ENCODE measurements at regions not wholly inside any gene's neighbourhood (a gene's known extent, or its start where the extent isn't known, plus 50 kb on each side); places are given as distances from the start of the nearest gene placed in this dataset.
"Not testable (repeated sequence)": the region's sequence is repeated elsewhere in the genome, so short reads cannot be mapped to it uniquely, and the experiment has no call there.

- peak; percentile 32 for DNase-seq (ENCODE audit: low read depth)
These were observed 513.8 kb upstream of the CCDC196 start for GRCh38 chr14:65972346-65972870.

DNA sequence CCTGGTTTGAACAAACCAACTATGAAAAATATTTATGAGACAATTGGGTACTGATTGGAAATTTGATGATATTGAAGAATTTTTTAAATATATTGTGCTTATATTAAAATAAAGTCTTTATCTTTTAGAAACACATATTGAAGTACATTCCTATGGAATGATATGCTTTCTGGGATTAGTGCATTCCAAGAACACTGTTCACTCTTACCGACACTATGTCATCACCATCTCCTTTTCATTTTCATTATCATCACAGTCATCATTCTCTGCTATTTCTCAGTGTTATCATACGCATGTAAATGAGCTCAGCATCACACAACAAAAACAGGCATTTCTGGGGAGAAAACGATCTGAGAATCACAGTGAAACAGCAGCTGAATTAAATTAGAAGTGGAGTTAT lies 513.3 kb upstream of the CCDC196 start:
- DNase-seq (ENCODE audit: low read depth): peak; percentile 65

- no peak for DNase-seq (ENCODE audit: low read depth)
These were observed 510.3 kb upstream of the CCDC196 start for GRCh38 chr14:65975865-65976264.

DNA sequence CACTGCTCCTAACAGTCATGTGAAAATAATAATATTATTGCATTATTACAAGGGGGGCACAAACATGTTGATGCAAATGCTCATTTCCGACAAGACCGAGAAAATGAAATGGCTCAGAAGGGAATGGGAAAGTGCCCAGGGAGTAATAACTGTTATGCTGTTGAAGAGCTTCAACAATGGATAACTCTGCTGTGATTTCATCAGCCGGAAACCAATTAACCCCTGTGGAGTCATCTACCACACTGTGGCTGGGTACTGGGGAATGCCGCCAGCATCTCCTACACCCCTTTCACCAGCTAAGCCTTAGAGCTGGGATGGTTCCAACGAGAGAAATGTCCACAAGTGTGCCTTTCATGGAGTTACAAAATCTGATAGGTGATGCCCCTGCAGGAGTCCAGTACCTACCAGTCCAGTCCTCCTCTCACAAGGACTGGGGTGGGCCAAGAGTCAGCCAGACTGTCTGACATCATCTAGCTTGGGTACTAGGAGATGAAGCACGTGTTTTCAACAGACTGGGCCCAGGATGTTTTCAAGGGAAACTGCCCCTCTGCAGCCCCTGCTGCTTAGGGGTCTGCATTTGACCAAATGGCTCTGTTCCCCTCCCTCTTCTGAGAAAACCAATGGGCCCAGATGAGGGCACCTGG lies 509.3 kb upstream of the CCDC196 start:
- DNase-seq (ENCODE audit: low read depth): no peak

DNA sequence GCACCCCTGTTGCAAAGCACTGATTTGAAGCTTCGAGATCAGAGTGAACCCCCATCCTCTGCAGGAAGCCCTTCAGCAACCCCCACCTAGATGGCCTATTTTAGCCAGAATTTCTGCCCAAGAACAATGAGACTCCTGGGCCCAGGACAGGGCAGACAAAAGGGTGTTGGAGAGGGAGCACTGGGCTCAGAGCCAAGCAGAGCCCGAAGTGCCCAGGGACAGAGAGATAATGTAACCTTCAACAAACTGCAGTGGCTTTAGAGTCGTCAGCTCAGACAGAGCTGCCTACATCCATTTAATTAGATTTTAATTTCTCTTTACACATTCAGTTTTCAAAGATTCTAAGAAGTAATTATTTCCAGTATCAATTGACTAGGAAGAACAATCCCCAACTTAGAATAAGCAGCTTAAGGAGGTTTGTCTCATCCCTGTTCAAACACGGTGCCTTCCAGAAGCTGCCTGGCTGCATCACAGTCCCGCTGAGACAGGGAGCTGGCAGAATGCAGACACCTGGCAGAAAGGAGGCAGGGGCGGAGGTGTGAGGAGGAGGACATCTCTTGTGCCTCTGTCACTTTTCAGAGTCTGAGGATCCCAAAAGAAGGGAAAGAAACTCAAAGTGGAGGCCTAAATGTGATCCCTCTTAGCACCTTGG lies 504.9 kb upstream of the CCDC196 start:
- DNase-seq (ENCODE audit: low read depth): no peak

- DNase-seq (ENCODE audit: low read depth): no peak
These were observed 500.1 kb upstream of the CCDC196 start for GRCh38 chr14:65986041-65986440.

- DNase-seq (ENCODE audit: low read depth): no peak
These were observed 496.2 kb upstream of the CCDC196 start for GRCh38 chr14:65989981-65990380.

DNA sequence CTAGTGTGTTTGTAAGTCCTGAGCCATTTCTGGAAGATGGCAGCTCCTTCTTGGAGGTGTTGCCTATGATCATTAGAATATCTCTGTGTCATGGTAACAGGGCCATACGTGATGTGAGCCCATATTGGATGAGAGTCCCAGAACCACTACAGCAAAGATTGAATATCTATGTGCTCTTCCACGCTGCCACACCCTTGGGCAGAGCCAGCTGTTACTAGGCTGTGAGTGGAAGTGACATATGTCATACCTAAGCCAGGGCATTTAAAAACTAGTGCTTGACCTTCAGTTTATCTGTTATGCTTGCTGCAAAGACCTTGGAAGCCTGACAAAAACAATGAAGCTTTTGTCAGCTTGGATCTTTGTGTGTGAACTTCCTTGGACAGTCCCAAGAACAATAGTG lies 495.1 kb upstream of the CCDC196 start:
- DNase-seq (ENCODE audit: low read depth): no peak

DNA sequence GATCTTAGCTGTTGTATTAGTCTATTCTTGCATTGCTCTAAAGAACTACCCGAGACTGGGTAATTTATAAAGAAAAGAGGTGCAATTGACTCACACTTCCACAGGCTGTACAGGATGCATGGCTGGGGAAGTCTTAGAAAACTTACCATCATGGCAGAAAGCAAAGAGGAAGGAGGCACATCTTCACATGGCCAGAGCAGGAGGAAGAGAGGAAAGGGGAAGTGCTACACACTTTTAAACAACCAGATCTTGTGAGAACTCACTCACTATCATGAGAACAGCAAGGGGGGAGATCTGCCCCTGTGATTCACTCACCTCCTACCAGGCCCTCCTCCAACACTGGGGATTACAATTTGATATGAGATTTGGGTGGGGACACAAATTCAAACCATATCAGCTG lies 494.2 kb upstream of the CCDC196 start:
- DNase-seq (ENCODE audit: low read depth): not testable (repeated sequence)

DNA sequence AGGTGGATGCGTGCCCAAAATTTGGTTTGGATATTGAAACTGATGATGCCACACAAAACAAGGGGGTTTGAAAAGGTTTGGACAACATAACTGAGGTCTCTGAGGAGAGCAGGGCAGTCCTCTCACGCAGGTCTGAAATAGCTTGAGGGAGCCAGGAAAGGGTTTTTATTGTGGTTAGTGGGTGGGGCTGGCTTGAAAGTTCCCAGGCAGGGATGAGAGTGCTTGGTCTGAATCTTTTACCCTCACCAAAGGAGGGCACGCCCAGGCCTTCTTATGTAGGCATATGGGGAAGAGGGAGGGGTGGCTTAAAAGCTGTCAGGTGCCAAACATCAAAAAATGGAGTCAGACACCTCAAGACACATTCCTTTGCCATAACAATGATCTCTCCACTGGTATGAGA lies 493.1 kb upstream of the CCDC196 start:
- no peak for DNase-seq (ENCODE audit: low read depth)

DNA sequence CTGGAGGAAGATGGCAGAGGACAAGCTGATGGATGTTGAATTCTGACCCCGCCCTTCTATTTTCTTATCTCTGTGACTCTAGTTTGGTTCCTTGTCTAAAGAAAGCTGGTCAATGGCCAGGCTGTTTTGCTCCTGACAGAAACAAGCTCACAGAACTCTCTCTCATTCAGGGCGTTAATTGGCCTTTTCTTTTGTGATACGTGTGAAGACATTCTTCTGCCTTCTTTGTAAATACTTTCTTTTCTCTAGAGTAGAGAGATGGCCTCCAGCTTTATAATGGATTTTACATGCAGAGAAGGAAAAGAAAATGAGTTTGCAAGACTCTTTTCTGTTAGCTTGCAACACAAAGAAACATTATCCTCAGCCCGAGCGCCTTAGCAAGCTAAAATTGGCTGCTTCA lies 492.2 kb upstream of the CCDC196 start:
- no peak for DNase-seq (ENCODE audit: low read depth)

DNA sequence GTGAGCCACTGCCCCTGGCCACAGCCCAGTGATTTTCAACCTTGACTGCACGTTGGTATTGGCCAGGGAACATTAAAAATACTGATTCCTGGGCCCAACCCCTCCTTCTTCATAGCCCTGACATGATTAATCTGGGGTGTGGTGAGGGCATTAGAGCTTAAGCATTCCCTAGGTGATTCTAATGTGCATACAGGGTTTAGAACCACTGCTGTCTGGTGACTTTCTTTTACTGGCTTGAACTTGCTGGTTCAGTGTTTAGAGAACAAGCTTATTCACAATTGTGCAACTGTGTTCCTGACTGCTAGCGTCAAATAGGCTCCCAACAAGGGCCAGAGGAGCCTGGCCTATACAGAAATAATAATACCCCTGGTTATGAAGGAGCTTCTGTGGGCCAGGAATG lies 488.8 kb upstream of the CCDC196 start:
- no peak for DNase-seq (ENCODE audit: low read depth)

DNA sequence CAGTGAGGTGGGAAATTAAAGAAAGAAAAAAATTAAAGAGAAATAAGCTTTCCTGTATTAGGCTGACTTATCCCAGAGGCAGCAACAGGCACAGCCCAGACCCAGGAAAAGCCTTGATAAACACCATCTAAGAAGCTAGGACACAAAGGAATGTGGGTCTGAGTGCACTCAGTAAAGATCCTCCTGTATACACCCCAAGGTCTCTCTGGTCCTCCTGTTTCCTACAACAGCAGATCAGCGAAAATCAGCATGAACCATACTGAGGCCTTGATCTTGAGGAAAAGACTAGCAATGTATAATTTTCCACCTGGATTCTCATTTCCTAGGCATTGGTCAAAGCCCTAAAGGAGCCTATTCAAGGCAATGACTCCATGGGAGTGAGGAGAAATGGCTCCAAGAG lies 486.3 kb upstream of the CCDC196 start:
- DNase-seq (ENCODE audit: low read depth): no peak

DNA sequence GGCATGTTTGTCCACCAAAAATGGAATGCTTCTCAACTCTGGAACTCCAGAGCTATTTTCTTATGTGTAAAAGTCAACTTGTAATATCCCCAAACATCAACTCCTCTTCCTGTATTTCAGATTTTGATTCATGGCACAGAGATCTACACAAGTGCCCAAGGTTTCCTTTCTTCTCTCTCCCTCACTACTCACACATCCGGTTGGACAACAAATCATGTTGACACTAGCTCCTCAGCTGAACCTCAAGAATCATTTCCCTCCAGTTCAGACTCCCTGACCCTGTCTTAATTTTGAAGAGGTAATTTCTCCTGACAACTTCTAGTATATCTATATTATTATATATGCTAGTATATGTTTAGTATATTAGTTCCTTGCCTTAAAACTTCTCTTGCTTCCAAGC lies 485.4 kb upstream of the CCDC196 start:
- DNase-seq (ENCODE audit: low read depth): no peak

DNA sequence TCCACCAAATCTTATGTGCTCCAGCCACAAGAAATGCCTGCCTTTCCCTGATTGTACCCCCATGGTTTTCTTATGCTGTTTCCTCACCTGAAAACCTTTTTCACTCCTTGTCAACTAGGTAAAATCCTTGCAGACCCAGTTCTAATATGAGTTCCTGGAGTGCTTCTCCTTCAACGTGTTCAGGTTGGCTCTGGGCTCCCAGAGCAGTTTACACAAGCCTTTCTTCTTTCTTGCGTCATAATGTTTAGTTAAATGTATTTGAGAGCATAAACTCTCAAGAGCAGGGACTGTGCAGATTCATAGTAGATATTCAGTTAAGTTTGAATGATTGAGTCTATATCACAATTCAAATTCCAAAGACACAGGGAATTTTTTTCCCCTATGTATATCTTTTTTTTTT lies 484.8 kb upstream of the CCDC196 start:
- DNase-seq (ENCODE audit: low read depth): no peak

DNA sequence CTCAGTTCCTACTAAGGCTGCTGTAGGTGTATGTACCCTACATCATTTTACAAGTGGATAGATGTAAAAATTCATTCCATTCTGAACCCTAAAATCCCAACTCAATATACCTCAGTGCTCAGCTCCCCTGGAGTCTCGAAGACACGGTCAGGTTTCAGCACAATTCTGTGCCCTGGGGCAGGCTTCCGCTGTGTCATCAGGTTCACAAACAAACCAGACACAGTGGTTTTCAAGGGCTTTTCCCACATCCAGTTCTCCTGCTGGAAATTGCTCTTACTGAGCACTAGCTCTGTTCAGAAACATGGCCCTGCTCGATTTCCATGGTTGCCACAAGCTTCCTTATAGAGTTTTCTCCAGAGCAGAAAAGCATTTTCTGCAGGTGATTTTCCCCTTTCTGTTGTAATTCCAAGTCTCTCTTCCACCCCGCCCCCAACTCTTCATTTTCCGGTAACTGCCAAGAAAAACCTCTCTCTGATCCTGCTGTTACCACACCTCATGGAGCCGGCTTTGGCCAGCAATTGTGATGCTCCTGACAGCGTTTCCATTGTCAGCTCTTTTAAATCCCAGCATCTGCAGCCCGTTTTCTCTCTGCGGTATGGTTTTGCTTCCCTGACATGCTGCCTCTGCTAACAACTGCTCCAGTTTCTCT lies 483.0 kb upstream of the CCDC196 start:
- DNase-seq (ENCODE audit: low read depth): no peak

- no peak for DNase-seq (ENCODE audit: low read depth)
These were observed 480.2 kb upstream of the CCDC196 start for GRCh38 chr14:66005900-66006434.

DNA sequence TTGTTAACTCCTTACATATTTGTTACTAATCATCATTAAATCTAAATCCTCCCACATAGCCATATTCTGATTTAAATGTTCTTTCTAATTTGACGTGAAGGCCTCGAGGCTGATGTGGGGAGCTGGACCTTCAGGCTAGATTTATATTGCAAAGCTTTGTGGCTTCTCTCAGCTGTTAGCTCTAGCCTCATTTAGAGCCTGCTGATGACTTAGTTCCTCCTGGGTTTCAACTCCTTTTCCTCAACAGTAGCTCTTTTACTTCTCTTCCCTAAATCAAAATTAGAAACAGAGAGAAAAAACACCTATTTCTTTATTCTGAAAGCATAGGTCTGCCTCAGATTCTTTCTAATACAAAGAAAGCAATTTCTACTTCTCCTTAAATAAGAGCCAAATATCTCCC lies 477.5 kb upstream of the CCDC196 start:
- no peak for DNase-seq (ENCODE audit: low read depth)

GRCh38 chr14:66009089-66009488 lies 477.1 kb upstream of the CCDC196 start:
- peak; percentile 68 for DNase-seq (ENCODE audit: low read depth)

DNA sequence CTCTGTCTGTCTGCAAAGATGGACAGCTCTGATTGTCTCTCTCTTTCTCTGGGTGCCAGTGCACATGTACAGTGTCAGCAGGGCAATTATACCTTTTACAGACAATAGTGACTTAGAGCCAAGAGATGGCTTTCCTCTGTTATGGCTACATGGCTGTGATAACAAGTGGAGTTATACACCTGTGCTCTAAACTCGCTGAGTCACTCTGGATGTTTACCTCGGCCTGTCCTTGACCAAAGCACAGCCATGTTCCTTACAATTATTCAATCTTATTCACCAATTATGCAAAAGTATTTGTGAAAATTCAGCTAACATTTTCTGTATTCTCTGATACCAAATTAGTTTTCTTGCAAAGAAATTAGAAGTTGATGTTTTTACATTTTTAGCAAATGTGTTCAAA lies 475.5 kb upstream of the CCDC196 start:
- no peak for DNase-seq (ENCODE audit: low read depth)

GRCh38 chr14:66011855-66012254 lies 474.3 kb upstream of the CCDC196 start:
- no peak for DNase-seq (ENCODE audit: low read depth)

DNA sequence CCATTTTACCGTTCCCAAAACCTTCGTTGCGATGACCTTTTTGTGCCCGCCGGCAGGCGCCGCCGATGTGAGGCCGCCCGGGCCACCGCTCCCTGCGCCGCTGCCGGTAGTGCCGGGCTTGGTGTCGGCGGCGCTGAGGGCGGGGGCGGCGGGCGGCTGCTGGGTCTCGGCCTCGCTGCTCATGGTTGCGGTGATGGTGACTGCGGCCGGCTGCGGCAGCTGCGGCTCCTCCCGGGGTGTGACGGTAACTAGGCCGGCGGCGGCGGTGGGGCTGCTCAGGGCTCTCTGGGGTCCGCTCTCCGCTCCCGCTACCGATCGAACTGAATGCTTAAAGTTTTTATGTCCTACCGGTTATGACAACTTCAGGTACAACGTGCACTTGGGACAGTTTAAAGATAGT lies 472.6 kb upstream of the CCDC196 start:
- DNase-seq (ENCODE audit: low read depth): not testable (repeated sequence)
